ENCODE measurements at regions not wholly inside any gene's neighbourhood (a gene's known extent, or its start where the extent isn't known, plus 50 kb on each side); places are given as distances from the start of the nearest gene placed in this dataset.

- no peak for DNase-seq
Measured at GRCh38 chr16:13394488-13394887, 493.1 kb downstream of the SHISA9 start.

DNA sequence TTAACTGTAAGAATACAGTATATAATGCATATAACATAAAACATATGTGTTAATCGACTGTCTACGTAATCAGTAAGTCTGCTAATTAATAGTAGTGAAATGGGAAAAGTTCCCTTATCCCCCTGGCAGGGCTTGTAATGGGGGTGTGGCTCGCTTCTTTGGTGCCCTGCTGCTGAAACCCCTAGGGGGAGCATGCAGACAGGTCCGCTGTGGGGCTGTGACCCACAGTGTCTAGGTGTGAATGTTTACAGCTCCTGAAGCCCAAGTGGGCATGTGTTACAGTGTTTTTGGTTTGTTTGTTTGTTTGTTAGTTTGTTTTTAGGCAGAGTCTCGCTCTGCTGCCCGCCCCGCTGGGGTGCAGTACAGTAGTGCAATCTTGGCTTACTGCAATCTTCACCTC is 495.7 kb downstream of the SHISA9 start:
- no peak for DNase-seq

- DNase-seq, result no peak
Measured at GRCh38 chr16:13401641-13402040, 500.2 kb downstream of the SHISA9 start.

- no peak for DNase-seq
Measured at GRCh38 chr16:13402601-13403000, 501.2 kb downstream of the SHISA9 start.

DNA sequence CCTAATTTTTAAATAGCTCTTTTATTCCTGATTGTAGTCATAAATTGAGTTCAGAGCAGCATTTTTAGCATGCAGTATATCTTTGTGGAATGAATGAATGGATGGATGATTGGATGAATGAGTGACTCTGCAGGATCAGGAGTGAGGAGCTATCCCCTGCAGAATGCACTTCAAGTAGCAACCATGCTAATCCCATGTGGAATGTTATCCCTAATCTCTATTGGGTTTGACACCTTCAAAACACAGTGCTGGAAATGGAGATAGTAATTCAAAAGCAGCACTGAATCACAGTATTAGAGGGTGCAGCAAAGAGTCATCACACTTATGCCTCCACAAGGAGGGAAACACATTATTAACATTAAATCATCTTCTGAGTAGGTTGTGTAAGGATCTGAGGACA is 501.9 kb downstream of the SHISA9 start:
- no peak for DNase-seq

GRCh38 chr16:13414154-13414553 is 505.8 kb upstream of the ERCC4 start:
- no peak for DNase-seq

DNA sequence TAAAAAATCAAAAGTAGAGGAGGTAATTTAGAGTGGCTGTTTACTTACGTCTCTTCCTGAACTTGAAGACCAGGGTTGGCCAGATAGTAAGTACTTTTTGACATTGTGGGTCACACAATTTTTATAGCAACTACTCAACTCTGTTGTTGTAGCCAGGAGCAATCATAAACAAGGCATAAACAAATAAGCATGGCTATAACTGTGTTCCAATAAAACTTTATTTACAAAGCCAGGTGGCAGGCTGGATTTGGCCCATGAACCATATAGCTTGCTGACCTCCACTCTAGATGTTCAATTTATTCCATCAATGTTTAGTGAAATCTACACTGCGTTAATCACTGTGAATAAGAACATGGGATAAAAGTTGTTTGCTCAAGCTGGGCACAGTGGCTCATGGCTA is 500.4 kb upstream of the ERCC4 start:
- DNase-seq, result no peak

GRCh38 chr16:13421726-13422125 is 498.2 kb upstream of the ERCC4 start:
- DNase-seq, result no peak

DNA sequence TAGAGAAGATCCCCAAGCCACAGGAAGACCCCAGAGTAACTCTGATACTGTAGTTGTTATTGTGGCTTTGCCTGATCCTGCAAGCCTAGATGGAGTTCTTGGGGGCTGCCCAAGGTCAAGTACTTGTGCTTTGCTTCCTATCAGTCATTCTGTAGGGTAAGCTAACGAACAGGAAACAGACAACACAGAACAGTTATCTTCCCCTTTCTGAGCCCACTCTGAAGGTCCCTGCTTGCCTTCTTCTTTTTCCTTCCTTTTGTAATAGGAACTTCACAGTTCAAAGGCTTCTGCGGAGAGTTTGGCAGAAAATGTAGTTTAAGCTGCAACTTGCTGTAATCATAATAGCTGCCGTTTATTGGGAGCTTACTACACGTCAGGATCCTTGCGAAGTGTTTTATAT is 494.1 kb upstream of the ERCC4 start:
- DNase-seq, result no peak

DNA sequence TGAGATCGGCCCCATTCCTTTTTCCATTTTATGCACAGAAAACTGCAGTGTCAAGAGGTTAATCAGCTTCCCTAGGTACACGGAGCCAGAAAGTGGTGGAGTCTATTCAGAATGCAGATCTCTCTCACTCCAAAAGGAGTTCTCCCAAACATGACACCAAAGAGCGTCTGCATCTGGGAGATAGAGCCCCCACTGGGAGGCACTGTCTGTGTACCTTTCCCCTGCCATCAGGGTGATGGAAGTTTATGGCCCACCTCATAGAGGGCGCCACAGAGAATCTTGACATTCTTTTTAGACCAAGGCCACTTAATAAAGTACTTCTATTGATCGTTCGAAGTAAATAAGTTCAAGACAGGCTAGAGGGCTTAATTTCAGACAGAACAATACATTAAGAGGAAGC is 493.7 kb upstream of the ERCC4 start:
- DNase-seq, result peak; percentile 16 to 41

- DNase-seq, result no peak
Measured at GRCh38 chr16:13426736-13427135, 493.2 kb upstream of the ERCC4 start.

GRCh38 chr16:13427943-13428342 is 492.0 kb upstream of the ERCC4 start:
- no peak for DNase-seq

DNA sequence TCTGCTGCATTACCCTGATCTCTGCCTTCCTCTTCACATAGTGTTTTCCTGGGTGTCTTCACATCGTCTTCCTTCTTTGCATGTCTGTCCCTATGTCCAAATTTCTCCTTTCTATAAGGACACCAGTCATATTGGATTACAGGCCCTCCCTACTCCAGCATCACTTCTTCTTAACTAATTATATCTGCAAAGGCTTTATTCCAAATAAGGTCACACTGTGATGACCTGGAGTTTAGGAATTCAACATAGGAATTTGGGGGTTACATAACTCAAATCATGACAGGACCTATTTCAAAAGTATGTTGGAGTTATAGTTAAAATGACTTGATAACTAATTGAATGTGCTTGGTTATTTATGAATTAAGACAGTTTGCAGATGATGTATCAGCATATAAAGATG is 490.5 kb upstream of the ERCC4 start:
- DNase-seq, result no peak

- DNase-seq, result no peak
Measured at GRCh38 chr16:13435415-13435814, 484.5 kb upstream of the ERCC4 start.

- DNase-seq, result peak in 1 of 2 experiments; percentile 35
Measured at GRCh38 chr16:13435873-13436474, 484.0 kb upstream of the ERCC4 start.

GRCh38 chr16:13436641-13437412 is 483.1 kb upstream of the ERCC4 start:
- no peak for DNase-seq

DNA sequence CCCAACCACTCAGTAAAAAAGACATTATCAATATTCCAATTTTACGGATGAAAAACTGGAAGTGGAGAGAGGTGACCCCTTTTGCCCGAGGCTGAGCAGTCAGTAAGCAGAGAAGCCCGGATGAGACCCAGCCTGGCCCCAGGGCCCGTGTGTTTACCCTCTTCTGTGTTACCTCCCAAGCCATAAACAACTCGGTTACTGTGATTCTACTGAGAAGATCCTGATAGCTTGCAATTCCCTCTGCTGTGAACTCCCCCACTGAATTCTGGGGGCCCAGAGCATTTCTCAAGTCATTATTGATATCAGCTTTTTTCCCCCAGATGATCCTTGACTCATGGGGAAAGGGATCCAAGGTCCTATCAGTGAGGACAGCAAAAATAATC is 482.6 kb upstream of the ERCC4 start:
- no peak for DNase-seq

- no peak for DNase-seq
Measured at GRCh38 chr16:13438064-13438463, 481.9 kb upstream of the ERCC4 start.

GRCh38 chr16:13439766-13440165 is 480.2 kb upstream of the ERCC4 start:
- peak in 1 of 2 experiments; percentile 33 for DNase-seq

DNA sequence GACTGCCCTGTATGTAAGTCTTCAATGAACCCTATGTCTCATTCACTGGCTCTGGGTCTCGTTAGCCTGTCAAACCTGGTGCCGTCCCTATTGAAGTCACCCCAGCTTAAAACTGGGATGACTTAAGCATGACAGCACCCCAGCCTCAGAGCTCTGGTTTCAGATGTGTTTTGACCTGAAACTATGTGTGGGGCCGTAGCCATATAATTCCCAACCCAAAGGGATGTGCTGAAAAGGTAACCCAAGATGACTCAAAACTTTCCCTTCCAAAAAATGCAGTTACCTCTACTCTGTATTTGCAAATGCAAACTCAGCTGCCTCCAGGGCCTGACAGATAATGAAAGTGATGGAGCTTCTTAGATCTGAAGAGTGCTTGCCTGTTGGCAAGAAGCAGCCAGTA is 478.3 kb upstream of the ERCC4 start:
- DNase-seq, result no peak

GRCh38 chr16:13448346-13448745 is 471.6 kb upstream of the ERCC4 start:
- no peak for DNase-seq

- DNase-seq, result peak in 1 of 2 experiments; percentile 14
Measured at GRCh38 chr16:13453325-13453724, 466.6 kb upstream of the ERCC4 start.

GRCh38 chr16:13453938-13454553 is 465.9 kb upstream of the ERCC4 start:
- DNase-seq, result peak; percentile 24 to 55

DNA sequence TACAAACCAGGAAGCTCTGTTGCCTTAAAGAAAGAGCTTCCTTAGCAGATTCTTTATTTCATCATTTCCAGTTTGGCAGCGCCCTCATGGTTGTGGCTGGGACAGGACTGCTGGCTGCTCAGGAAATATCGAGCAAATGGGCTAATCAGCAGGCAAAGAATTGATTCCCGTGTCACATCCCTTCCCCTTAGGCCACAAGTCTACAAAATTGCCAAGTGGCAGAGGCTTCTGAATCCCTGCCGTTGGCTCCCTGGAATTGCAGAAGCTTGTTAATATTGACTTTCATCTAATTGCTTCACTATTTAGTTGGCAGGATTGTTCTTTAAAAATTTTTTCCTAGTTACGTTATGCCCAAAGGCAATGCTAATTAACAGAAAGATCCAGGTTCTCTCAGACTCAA is 456.3 kb upstream of the ERCC4 start:
- DNase-seq, result no peak
